GM12891 (cell line): ENCODE measurements at regions not wholly inside any gene's neighbourhood (a gene's known extent, or its start where the extent isn't known, plus 50 kb on each side); places are given as distances from the start of the nearest gene placed in this dataset.

Experiments
- DNase-seq: peaks from one replicate; pipeline ENCODE4 v3.0.0; 2011; ENCODE audit warnings: low spot score; ENCODE audit not compliant: insufficient read length
- FAIRE-seq: peaks from 2 replicates; lab custom pipeline; 2011; peaks lifted over from hg19 to GRCh38; lab: Jason Lieb, UNC
- PAX5 ChIP-seq: IDR thresholded peaks from 2 replicates; pipeline ENCODE4 v1.6.1; 2011; ENCODE audit warnings: low read length, moderate library complexity, mild to moderate bottlenecking; ENCODE audit not compliant: insufficient read depth, severe bottlenecking
- POLR2A ChIP-seq: IDR thresholded peaks from 2 replicates; pipeline ENCODE4 v1.6.1; 2011; ENCODE audit warnings: low read depth, low read length, control low read depth
- POLR2AphosphoS5 ChIP-seq: IDR thresholded peaks from 2 replicates; pipeline ENCODE4 v1.6.1; 2011; ENCODE audit warnings: low read depth, low read length, control low read depth
- POU2F2 ChIP-seq: IDR thresholded peaks from 2 replicates; pipeline ENCODE4 v1.6.1; 2011; ENCODE audit warnings: low read depth, mild to moderate bottlenecking, control low read depth, low read length, moderate library complexity
- SPI1 ChIP-seq: IDR thresholded peaks from 2 replicates; pipeline ENCODE4 v1.6.1; 2011; ENCODE audit warnings: low read depth, low read length, control low read depth
- TAF1 ChIP-seq: IDR thresholded peaks from 2 replicates; pipeline ENCODE4 v1.6.1; 2011; ENCODE audit warnings: low read depth, low read length, control low read depth

DNA sequence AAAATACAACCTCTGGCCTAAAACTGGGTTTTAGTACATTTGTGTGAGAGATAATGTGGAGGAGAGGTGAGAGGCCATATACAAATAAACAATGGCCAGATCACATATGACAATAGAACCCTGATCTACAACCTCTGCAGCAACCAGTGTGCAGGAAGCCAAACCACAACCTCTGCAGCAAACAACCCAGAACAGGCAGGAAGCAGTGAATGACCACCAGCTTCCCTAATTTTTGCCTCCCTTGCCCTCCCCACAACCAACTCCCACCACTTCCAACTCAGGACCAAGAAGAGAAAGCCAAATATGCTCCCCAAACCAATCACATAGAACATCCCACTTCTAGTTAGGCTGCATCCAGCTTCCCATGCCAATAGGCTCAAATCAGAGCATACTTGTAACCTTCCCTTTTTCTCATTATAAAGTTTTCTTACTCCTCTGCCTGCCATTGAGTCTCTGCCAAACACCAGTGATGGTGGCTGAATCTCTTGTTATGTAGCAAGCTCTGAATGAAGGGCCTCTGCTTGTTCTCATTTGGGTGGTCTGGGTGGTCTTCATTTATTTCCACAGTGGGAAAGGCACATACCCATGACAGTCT, 102.6 kb upstream of the GAP43 start:
- TF ChIP-seq POLR2A (no peak), TAF1 (no peak), SPI1 (no peak), POLR2AphosphoS5 (no peak), POU2F2 (no peak), PAX5 (no peak)
- no peak for DNase-seq
- FAIRE-seq: no peak

DNA sequence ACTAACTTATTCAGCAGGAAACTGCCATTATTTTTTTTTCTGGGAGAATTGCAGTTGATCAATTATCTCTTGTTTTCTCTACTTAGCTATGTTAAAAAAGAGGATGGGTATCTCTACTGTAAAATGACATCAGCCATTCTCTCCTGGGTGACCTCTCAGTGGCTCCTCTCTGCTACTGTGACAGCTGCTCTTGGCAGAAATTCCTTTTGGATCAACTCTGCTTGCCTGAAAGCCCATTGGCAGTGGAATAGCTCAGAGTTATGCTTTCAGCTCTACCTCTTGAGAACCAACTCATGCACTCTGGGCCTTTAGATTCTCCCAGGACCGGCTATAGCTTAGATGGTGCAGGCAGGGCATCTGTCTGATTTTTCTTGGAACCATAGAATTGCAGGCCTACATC, 99.9 kb upstream of the GAP43 start:
- TF ChIP-seq POLR2AphosphoS5 (no peak), SPI1 (no peak), TAF1 (no peak), PAX5 (no peak), POU2F2 (no peak), POLR2A (no peak)
- DNase-seq: no peak
- no peak for FAIRE-seq

DNA sequence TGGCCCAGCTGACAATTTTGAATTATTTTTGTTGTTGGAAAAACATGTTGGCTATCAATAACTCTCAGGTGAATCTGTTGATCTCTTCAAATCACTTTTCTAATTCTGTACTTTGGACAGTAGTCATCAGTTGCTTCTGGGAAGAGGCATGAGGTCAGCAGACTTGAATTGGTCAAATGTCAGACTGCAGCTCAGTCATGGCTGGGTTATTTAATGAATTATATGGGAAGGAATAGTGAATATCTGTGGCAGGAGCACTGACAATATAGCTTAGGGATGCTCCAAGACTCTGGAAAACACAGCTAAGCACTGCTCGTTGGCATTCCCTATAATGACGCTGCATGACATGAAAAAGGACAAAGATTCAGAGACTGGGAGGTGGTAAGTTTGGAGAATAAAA, 98.8 kb upstream of the GAP43 start:
- FAIRE-seq: no peak
- TF ChIP-seq TAF1: no peak
- no peak for TF ChIP-seq POLR2AphosphoS5
- no peak for TF ChIP-seq POLR2A
- no peak for TF ChIP-seq PAX5
- no peak for TF ChIP-seq SPI1
- no peak for TF ChIP-seq POU2F2
- no peak for DNase-seq

DNA sequence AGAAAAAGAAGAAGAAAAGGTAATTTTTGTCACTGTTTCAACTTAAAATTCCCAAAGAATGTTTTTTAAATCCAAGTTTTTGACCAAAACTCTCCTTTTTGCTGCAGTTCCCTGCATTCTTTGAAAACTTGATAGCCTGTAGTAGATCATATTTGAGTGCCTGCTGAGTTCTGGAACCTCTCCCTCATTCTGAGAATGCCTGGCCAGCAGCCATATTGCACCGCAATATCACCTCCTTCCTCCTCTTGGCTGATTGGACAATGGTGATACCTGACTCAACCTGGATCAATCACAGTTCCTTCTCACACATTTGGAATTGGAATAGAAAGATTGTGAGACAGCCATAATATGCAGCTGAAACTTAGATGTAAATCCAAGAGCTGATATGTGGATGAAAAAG, 97.6 kb upstream of the GAP43 start:
- DNase-seq (no peak), FAIRE-seq (no peak)
- TF ChIP-seq POLR2AphosphoS5: no peak
- TF ChIP-seq POLR2A: no peak
- TF ChIP-seq TAF1: no peak
- no peak for TF ChIP-seq SPI1
- no peak for TF ChIP-seq PAX5
- no peak for TF ChIP-seq POU2F2

DNA sequence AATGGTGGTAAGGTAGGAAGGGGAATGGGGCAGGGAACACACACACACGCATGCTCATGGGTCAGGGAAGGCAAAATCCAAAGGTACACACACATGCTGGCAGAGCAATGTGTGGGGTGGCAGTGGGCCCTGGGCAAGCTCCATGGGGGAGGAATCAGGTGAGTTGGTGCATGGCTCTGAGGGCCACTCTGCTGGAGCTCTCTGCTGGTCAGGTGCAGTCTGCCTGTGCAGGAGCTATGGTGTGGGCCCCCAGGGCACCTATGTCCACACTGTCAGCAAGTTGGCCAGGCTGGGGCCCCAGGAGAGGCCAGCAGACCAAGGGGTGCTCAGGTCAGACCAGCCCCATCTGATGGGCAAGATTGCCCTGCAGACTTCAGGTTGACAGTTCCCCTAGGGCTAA, 90.1 kb upstream of the GAP43 start:
- FAIRE-seq (no peak), DNase-seq (no peak)
- TF ChIP-seq POLR2AphosphoS5 (no peak), TAF1 (no peak), POU2F2 (no peak), PAX5 (no peak), SPI1 (no peak), POLR2A (no peak)

DNA sequence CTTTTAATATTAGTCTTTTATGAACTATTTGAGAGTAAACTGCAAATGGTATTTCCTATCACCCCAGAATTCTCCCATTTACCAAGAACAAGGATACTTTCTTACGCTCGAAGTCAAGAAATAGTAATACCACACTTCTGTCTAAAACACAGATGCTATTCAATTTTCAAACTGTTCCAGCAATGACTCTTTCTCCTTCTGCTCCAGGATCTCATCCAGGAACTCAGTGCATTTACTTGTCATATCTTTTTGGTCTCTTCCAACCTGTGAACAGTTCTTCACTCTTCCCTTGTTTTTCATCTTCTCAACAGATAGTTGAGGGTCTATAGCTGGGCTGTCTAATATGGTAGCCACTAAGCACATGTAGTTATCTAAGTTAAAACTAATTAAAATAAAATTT, 87.1 kb upstream of the GAP43 start:
- no peak for DNase-seq
- TF ChIP-seq POLR2A: no peak
- TF ChIP-seq TAF1: no peak
- TF ChIP-seq POU2F2: no peak
- no peak for TF ChIP-seq POLR2AphosphoS5
- no peak for TF ChIP-seq SPI1
- TF ChIP-seq PAX5: no peak
- no peak for FAIRE-seq

DNA sequence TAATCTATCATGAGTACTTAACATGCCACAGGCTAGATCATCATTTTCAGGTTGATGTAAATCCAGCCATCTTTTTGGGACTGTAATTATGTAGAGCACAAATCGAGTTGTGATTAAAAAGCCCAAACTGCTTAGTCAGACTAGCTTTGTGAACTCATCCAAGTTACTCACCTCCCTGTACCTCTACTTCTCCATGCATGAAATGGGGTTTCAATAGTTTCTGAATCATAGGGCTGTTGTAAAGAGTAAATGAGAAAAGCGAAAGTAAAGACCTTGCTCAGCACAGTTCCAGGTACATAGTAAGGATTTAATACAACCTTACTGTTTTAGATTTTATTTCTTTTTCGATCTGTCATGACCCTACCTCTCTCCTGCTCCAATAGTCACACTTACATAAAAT, 85.6 kb upstream of the GAP43 start:
- TF ChIP-seq SPI1: no peak
- TF ChIP-seq POLR2AphosphoS5: no peak
- FAIRE-seq (no peak), DNase-seq (no peak)

DNA sequence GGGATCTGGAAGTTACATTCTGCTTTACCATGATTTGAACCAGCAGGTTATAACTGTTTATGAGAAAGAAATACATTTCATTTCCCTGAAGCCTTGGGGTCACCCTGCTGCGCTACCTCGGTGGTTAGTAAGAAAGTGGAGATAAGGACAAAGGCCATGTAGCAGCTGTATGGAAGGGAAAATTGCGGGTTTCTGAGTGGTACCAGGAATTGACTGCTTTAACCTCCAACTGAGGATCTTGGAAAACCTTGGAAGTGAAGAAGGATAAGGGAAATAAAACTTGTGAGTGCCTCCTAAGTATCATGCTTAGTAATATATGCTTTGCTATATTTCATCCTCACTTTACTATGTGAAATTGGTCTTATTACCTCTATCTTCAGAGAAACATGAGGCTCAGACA, 76.1 kb upstream of the GAP43 start:
- no peak for FAIRE-seq
- DNase-seq: no peak
- no peak for TF ChIP-seq POU2F2
- TF ChIP-seq TAF1: no peak
- no peak for TF ChIP-seq POLR2A
- no peak for TF ChIP-seq POLR2AphosphoS5
- no peak for TF ChIP-seq PAX5
- no peak for TF ChIP-seq SPI1

DNA sequence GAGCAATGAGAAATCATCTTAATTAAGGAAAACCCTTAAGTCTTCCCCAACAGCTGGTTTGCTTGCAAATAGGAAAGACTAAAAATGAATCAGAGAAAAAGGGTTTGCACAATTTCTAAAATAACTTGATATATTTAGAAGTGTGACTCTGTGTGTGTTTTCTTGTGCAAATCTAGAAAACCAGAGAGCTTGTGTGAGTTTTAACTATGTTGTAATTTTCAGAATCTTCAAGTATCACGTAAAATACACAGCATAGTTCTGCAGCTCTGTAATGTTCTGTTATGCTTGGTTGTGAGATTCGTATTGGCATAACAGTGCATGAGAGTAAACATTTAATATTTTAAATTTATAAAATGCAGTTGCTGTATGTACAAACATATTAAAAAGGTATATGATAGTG, 74.7 kb upstream of the GAP43 start:
- no peak for FAIRE-seq
- no peak for DNase-seq
- TF ChIP-seq POLR2AphosphoS5: no peak
- TF ChIP-seq POLR2A: no peak
- no peak for TF ChIP-seq PAX5
- TF ChIP-seq TAF1: no peak
- TF ChIP-seq SPI1: no peak
- TF ChIP-seq POU2F2: no peak

DNA sequence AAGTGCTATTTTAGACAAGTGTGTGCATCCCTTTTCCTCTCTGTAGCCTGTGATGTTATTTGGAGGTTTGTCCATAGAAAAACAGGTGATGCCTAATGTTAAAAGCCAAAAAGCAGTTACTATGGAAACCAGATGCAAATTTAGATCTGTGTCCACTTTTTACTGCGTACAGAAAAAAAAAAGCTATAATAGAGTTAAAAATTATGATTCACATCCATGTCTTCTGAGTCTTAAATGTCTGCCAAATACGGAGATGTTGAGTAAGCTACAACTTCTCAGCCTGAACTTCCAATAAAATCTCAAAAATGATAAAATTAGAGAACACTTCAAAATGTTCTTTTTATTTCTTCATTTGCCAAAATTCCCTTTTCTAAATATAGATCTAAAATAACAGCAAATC, 74.2 kb upstream of the GAP43 start:
- no peak for FAIRE-seq

DNA sequence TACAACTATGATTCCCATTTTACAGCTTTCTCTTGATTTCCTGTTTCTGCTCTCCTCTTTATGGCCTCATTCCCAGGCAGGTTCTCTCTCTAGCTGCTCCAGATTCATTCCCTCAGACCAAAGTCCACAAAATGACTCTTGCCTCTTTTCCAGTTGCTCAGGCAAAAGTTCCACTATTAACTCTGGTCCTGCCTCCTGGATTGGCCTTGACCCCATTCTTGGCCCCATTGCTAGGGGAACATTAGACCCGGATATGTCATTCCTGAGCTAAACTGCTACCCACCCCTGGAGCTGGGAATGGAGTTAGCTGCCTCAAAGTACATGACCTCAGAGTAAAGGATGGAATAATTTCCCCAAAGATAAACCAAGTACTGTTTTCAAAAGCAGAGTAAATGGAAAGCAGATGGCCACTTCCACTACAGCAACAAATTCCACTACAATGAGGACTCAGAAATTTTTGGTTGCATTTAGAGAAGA, 73.0 kb upstream of the GAP43 start:
- no peak for DNase-seq
- TF ChIP-seq POU2F2 (no peak), POLR2AphosphoS5 (no peak), SPI1 (no peak), POLR2A (no peak), PAX5 (no peak), TAF1 (no peak)
- no peak for FAIRE-seq

More for the DNA sequence above, 74.2 kb upstream of the GAP43 start:
- DNase-seq: no peak
- TF ChIP-seq SPI1 (no peak), POU2F2 (no peak), TAF1 (no peak), POLR2AphosphoS5 (no peak), PAX5 (no peak), POLR2A (no peak)
